GM23248 (cell line): ENCODE measurements at regions not wholly inside any gene's neighbourhood (a gene's known extent, or its start where the extent isn't known, plus 50 kb on each side); places are given as distances from the start of the nearest gene placed in this dataset.

Experiments used
- DNase-seq: peaks from one replicate; pipeline ENCODE4 v3.0.0-alpha.2; 2015
- H2AFZ ChIP-seq: fragments of 200-600 bp; sonication (generic); 2 replicates; pipeline ENCODE4 v1.6.1; 2016; ENCODE audit warnings: antibody characterized with exemption
- H3F3A ChIP-seq: fragments of 200-600 bp; sonication (generic); 2 replicates; pipeline ENCODE4 v1.6.1; 2016; ENCODE audit warnings: mild to moderate bottlenecking, antibody characterized with exemption, mixed run types; ENCODE audit not compliant: insufficient read depth
- H3K27ac ChIP-seq: fragments of 200-600 bp; sonication (generic); 2 replicates; pipeline ENCODE4 v1.5.1; 2016; ENCODE audit warnings: mild to moderate bottlenecking
- H3K27me3 ChIP-seq: fragments of 200-600 bp; sonication (generic); replicated peaks from 2 replicates; pipeline ENCODE4 v1.6.1; 2016; ENCODE audit warnings: mild to moderate bottlenecking; ENCODE audit not compliant: insufficient read depth
- H3K36me3 ChIP-seq: fragments of 200-600 bp; sonication (generic); 2 replicates; pipeline ENCODE4 v1.6.1; 2016; ENCODE audit warnings: low read depth, mild to moderate bottlenecking
- H3K4me1 ChIP-seq: fragments of 200-600 bp; sonication (generic); 2 replicates; pipeline ENCODE4 v1.6.1; 2016; ENCODE audit warnings: mild to moderate bottlenecking; ENCODE audit not compliant: insufficient read depth
- H3K4me2 ChIP-seq: fragments of 200-600 bp; sonication (generic); one replicate; pipeline ENCODE4 v1.6.1; 2016; ENCODE audit warnings: mild to moderate bottlenecking; ENCODE audit not compliant: unreplicated experiment
- H3K4me3 ChIP-seq: fragments of 200-600 bp; sonication (generic); 2 replicates; pipeline ENCODE4 v1.5.1; 2016; ENCODE audit warnings: mild to moderate bottlenecking
- H3K79me2 ChIP-seq: fragments of 200-600 bp; sonication (generic); 2 replicates; pipeline ENCODE4 v1.6.1; 2016; ENCODE audit warnings: mild to moderate bottlenecking; ENCODE audit not compliant: insufficient read depth
- H3K9ac ChIP-seq: fragments of 200-600 bp; sonication (generic); 2 replicates; pipeline ENCODE4 v1.6.1; 2016; ENCODE audit warnings: mild to moderate bottlenecking
- H3K9me2 ChIP-seq: fragments of 200-600 bp; sonication (generic); 2 replicates; pipeline ENCODE4 v1.6.1; 2016; ENCODE audit warnings: mixed run types, mild to moderate bottlenecking, moderate library complexity; ENCODE audit not compliant: insufficient read depth
- H3K9me3 ChIP-seq: fragments of 200-600 bp; sonication (generic); one replicate; pipeline ENCODE4 v1.6.1; 2017; ENCODE audit warnings: low read depth
- H4K20me1 ChIP-seq: fragments of 200-600 bp; sonication (generic); 2 replicates; pipeline ENCODE4 v1.6.0; 2016; ENCODE audit not compliant: insufficient read depth
- EZH2 ChIP-seq: fragments of 200-600 bp; sonication (generic); IDR thresholded peaks from 2 replicates; pipeline ENCODE4 v1.6.1; 2018; ENCODE audit warnings: antibody characterized with exemption, mild to moderate bottlenecking; ENCODE audit not compliant: insufficient read depth, poor library complexity, severe bottlenecking
- EZH2phosphoT487 ChIP-seq: fragments of 200-600 bp; sonication (generic); IDR thresholded peaks from 2 replicates; pipeline ENCODE4 v1.6.1; 2018; ENCODE audit warnings: antibody characterized with exemption, moderate library complexity, mild to moderate bottlenecking, low read depth; ENCODE audit not compliant: insufficient read depth
- whole genome bisulfite sequencing, 2 experiments: methylation state at CpG; one replicate each; pipeline ENCODE4 v1.1.6; 2015 to 2017; ENCODE audit warnings: low lambda C conversion rate in 2 of 2, low coverage in 1 of 2; ENCODE audit errors: missing lambda C conversion rate in 2 of 2; 5-methylcytosine and 5-hydroxymethylcytosine counted together
- in situ Hi-C: fragments of 300-500 bp; cut with MboI; formaldehyde crosslinking; loops from 2 replicates; pipeline ENCODE4 v1.15.0; 2020

- Histone ChIP-seq H3K4me1 (peaks cover 4% of the 10 kb centered on the region; the same call in 1 of the 2 replicates), H3K9me2 (no peaks in the 10 kb centered on the region), H3K79me2 (no peaks in the 10 kb centered on the region), H3K27ac (no peak overlapping the region), H3K4me3 (no peak overlapping the region), H3K36me3 (no peaks in the 10 kb centered on the region), H3K9ac (no peak overlapping the region), H3K27me3 (no peaks in the 10 kb centered on the region), H2AFZ (no peak overlapping the region), H3K9me3 (no peaks in the 10 kb centered on the region), H3F3A (0 out of 2 replicates have a peak, but pooled peaks cover under 1% of the 10 kb centered on the region), H3K4me2 (no peak overlapping the region), H4K20me1 (no peaks in the 10 kb centered on the region)
- WGBS, 2 experiments = 95% methylated on average over 19 of the region's 19 CpGs
- TF ChIP-seq EZH2 = no peak
- TF ChIP-seq EZH2phosphoT487 = no peak
- no peak for DNase-seq
- in situ Hi-C loops = loop anchor here (10.0 kb wide), 1 partner anchor 184 kb away; the partner anchor contains the start of gene GYG2
Observed at GRCh38 chrX:2640436-2641150, 50.5 kb upstream of the CD99 start.

DNA sequence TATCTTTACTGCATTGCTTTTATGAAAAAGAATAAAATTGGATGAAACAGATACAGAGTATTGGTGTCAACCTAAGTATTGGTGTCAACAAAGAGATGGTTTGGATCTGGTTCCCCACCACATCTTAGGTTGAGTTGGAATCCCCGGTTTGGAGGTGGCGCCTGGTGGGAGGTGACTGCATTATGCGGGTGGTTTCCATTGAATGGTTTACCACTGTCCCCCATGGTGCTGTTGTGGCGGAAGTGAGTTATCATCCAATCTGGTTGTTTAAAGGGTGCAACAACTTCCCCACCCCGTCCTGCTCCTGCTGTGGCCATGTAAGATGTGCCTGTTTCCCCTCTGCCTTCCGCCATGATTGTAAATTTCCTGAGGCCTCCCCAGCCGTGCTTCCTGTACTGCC lies 52.8 kb upstream of the CD99 start:
- 95 to 97% methylated on average over 7 of the region's 7 CpGs for WGBS, 2 experiments
- Histone ChIP-seq H3K9me2 (no peaks in the 10 kb centered on the region), H3K27me3 (no peaks in the 10 kb centered on the region), H3K79me2 (no peaks in the 10 kb centered on the region), H3F3A (0 out of 2 replicates have a peak, but pooled peaks cover 6% of the 10 kb centered on the region), H4K20me1 (no peaks in the 10 kb centered on the region), H2AFZ (no peak overlapping the region), H3K4me2 (no peak overlapping the region), H3K4me3 (no peak overlapping the region), H3K9ac (no peak overlapping the region), H3K4me1 (peaks cover 4% of the 10 kb centered on the region; the same call in 1 of the 2 replicates), H3K27ac (no peak overlapping the region), H3K9me3 (no peaks in the 10 kb centered on the region), H3K36me3 (no peaks in the 10 kb centered on the region)
- in situ Hi-C loops = no loop called here
- no peak for TF ChIP-seq EZH2phosphoT487
- no peak for DNase-seq

DNA sequence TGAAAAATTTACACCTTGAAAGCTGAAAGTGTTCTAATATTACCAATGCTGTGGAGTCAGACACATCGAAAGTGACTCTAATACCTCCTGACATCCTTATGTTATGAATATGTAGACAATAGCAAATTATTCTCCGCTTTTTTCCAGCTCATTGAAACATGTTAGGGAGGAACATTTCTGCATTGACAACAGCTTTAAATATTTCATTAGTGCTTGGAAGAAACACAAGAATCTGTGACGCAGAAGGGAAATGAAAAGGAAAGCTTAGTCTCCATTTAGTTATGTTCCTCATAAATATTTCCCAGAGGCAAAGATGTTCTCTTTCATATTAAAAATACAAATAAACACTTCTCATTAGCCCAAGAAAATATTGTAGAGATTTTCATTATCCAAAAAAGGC lies 55.8 kb upstream of the CD99 start:
- H3K9ac ChIP-seq = peak overlapping the region; percentile 75
- peak overlapping the region; percentile 83 for H3K4me2 ChIP-seq

GRCh38 chrX:2632533-2633504 lies 58.3 kb upstream of the CD99 start:
- Histone ChIP-seq H2AFZ (no peak overlapping the region), H3K9ac (no peak overlapping the region), H3K36me3 (peaks cover 4% of the 10 kb centered on the region; the same call in 1 of the 2 replicates), H3F3A (0 out of 2 replicates have a peak, but pooled peaks cover 8% of the 10 kb centered on the region), H3K4me1 (peaks cover 4% of the 10 kb centered on the region; the same call in 1 of the 2 replicates), H3K79me2 (no peaks in the 10 kb centered on the region), H3K27me3 (no peaks in the 10 kb centered on the region), H4K20me1 (no peaks in the 10 kb centered on the region), H3K4me2 (no peak overlapping the region), H3K27ac (no peak overlapping the region), H3K9me3 (no peaks in the 10 kb centered on the region), H3K9me2 (no peaks in the 10 kb centered on the region), H3K4me3 (no peak overlapping the region)
- no peak for TF ChIP-seq EZH2phosphoT487
- TF ChIP-seq EZH2 = no peak
- in situ Hi-C loops = no loop called here
- no peak for DNase-seq
- 98% methylated on average over 9 of the region's 9 CpGs for WGBS, 2 experiments

More for the DNA sequence above, 55.8 kb upstream of the CD99 start:
- Histone ChIP-seq H3K36me3 (no peaks in the 10 kb centered on the region), H3K4me3 (peak overlapping the region; percentile 57), H2AFZ (peak overlapping the region; percentile 82), H3K27me3 (no peaks in the 10 kb centered on the region), H3K79me2 (no peaks in the 10 kb centered on the region), H3K9me2 (no peaks in the 10 kb centered on the region), H3K9me3 (no peaks in the 10 kb centered on the region), H3K27ac (peak overlapping the region; percentile 82), H3K4me1 (peaks cover 4% of the 10 kb centered on the region; the same call in 1 of the 2 replicates), H4K20me1 (no peaks in the 10 kb centered on the region), H3F3A (0 out of 2 replicates have a peak, but pooled peaks cover 8% of the 10 kb centered on the region)
- in situ Hi-C loops = no loop called here
- TF ChIP-seq EZH2 (no peak), EZH2phosphoT487 (no peak)
- WGBS, 2 experiments = 7 to 8% methylated on average over 3 of the region's 3 CpGs
- DNase-seq = peak; percentile 70
